AG10803 (cell line): ENCODE measurements at regions not wholly inside any gene's neighbourhood (a gene's known extent, or its start where the extent isn't known, plus 50 kb on each side); places are given as distances from the start of the nearest gene placed in this dataset.

Source experiments
- DNase-seq: peaks from one replicate; pipeline ENCODE4 v3.0.0; 2010; ENCODE audit warnings: low read depth
- H3K4me3 ChIP-seq: 2 replicates; pipeline ENCODE4 v1.5.1; 2011; ENCODE audit warnings: mild to moderate bottlenecking, low read length, control low read depth
- CTCF ChIP-seq: conservative IDR thresholded peaks from 2 replicates; pipeline ENCODE4 v1.5.1; 2011; ENCODE audit warnings: mild to moderate bottlenecking, low read length, control low read depth, inconsistent platforms

DNA sequence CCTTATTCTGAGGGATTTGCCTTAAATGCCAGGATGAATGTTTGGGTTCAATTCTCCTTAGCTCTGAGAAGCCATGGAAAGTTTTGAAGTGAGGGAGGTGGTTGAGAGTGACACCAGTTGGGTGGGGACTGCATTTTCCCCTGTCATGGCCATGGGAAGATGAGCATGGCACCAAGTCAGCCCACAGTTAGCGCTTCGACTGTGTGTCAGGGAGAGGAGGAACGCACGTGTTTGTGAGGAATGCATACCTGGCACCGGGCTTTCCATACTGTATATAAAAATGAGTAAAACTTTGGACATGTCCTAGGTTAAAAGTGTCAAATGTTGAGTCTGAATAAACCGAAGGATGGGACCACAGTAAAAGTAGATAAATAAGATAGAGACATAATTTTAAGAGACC, 187.5 kb upstream of the KL start:
- no peak overlapping the region for H3K4me3 ChIP-seq
- no peak for TF ChIP-seq CTCF
- no peak for DNase-seq

- TF ChIP-seq CTCF: no peak
- no peak for DNase-seq
- H3K4me3 ChIP-seq: no peak overlapping the region
Observed at GRCh38 chr13:32829269-32829668, 187.0 kb upstream of the KL start.

- DNase-seq: peak; percentile 29
- TF ChIP-seq CTCF: no peak
- H3K4me3 ChIP-seq: no peak overlapping the region
Observed at GRCh38 chr13:32829676-32830335, 186.4 kb upstream of the KL start.

DNA sequence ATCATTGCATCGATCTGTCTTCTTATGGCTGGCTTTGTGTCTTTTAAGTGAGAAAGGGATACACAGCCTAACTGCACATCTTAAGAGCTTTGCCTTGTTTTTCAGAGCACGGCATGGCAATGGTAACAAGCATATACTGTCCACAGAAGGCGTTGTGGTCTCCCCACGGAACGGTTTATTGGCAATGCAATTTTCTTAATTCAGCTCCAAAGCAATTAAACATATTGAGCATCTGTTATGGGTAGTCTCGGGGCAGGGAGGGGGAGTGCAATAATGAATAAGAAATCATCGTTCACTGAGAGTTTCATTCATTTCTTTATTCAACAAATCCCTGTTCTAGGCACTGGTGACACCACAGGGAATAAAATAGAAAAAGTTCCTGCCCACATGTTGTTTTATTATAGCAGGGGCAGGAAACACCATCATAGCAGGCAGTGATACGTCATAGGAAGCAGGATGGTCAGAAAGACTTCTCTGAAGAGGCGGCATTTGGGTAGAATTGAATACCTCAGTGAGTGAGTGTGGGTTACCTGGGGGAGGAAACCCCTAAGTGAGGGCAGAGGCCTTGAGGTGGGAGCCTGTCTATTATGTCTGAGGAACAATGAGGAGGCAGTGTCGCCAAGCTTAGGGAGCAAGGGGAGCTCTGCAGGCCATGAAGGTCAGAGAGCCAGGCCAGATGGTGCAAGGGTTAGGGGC, 185.7 kb upstream of the KL start:
- no peak for DNase-seq
- TF ChIP-seq CTCF: no peak
- no peak overlapping the region for H3K4me3 ChIP-seq

DNA sequence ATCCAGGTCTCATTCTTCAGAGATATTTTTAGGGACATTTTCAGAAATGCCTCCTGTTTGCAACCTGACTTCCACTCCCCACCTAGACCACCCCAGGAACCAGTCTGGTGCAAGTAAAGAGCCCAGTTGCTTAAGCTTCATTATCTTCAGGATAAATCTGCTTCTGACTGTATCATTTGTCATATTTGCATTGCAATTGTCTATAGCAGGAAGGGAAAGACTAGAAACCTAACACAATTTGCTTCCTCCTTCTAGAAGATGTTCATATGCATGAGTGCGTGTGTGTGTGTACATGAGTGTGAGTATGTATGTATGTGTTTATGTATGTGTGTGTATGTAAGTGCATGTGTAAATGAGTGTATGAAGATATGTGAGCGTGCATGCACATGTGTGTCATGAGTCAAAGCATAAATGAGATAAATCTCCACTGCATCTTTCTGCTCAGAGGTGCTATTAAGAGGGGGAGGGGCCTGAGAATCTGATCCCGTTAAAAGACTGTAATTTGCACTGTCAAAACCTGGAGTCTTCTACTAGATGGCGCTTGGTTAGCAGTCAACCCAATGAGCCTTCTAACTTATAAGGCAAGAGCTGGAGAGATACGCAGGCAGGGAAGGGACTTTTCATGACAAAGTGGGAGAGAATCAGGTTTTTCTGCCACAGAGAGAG, 178.8 kb upstream of the KL start:
- TF ChIP-seq CTCF: no peak
- DNase-seq: no peak
- H3K4me3 ChIP-seq: no peak overlapping the region

GRCh38 chr13:32837973-32838927, 178.0 kb upstream of the KL start:
- no peak for DNase-seq
- no peak overlapping the region for H3K4me3 ChIP-seq
- no peak for TF ChIP-seq CTCF
